COR-L47 (cell line): ENCODE measurements at regions not wholly inside any gene's neighbourhood (a gene's known extent, or its start where the extent isn't known, plus 50 kb on each side); places are given as distances from the start of the nearest gene placed in this dataset.
A peak's percentile ranks its signal among the peaks of the same experiment; 100 is the strongest.

Source experiments
- DNase-seq: peaks from one replicate; lab custom pipeline; 2025; lab: John Stamatoyannopoulos, UW

- DNase-seq: no peak
Measured at GRCh38 chr19:30217461-30217860, 154.7 kb upstream of the ZNF536 start.

DNA sequence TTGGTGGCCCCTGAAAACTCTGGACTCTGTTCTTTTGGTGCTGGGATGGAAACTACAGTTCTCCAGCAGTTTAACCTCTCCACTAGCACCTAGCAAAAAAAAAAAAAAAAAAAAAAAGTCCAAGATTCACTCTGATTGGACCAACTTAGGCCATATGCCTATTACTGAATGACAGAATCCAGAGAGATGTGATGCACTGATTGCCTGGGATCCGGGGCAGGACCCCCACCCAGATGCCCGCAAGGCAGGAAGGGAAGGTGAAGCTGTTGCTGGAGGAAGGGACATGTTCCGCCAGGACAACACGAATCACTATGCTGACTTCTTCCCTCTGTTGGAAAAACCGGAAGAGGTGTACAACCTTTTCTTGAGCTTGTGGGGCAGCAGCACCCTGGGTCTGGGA is 152.5 kb upstream of the ZNF536 start:
- no peak for DNase-seq

- DNase-seq: no peak
Measured at GRCh38 chr19:30221176-30221575, 151.0 kb upstream of the ZNF536 start.

DNA sequence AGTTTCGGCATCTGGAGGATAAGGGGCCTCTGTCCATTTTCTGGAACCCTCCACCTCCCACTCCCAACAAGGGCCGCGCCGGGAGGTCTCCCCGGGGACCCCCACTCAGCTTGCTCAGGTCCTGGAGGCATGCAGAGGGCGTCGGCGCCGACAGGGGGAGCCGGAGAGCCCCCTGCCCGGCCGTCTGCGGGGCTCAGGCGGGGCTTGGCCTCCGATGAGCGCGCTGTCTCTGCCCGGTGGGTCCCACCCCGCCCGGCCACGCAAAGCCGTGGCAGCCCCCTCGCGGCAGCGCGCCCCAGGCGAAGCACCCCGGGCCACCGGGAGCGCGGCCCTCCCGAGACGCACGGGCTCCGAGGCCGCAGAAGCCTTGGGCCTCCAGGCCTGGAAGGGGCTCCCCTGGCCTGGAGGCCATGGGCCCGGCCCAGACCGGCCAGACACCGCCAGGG is 149.7 kb upstream of the ZNF536 start:
- DNase-seq: no peak

- no peak for DNase-seq
Measured at GRCh38 chr19:30222992-30223865, 149.0 kb upstream of the ZNF536 start.

- DNase-seq: no peak
Measured at GRCh38 chr19:30223866-30224688, 148.1 kb upstream of the ZNF536 start.

GRCh38 chr19:30224689-30225606 is 147.2 kb upstream of the ZNF536 start:
- DNase-seq: no peak

DNA sequence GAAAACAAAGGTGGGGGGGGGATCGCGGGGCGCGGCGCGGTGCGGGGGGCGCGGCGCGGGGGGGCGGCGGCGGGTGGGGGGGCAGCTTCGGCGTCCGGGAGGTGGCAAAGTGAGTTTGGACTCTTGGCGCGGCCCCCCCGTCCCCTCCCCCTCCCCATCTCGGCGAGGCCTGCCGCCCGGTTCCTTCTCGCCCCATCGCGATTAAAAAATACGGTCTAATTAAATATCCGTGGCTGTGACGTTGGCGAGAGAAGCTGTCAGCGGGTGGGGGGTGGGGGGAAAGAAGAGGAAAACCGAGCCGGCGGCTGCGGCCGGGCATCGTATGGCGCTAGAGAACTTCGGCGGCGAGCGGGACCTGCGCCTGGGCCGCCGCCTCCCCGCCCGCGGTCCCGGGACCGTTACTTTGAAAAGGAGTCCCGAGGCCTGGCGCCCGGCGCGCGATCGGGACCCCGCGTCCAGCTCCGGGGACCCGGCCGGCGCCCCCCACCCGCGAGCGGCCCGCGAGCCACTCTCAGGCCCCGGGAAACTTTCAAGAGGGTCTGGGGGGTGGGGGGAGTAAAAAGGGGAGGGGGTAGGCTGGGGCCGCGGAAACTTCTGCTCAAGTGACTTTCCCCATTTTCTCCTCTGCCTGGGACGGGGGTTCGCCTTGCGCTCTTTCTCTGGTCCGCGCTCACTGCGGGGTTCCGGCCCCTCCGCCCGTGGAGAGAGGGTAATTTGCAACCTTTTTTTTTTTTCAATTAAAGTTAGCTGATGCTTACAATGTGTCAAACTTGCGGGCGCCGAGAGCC is 146.3 kb upstream of the ZNF536 start:
- no peak for DNase-seq

- no peak for DNase-seq
Measured at GRCh38 chr19:30226464-30227011, 145.6 kb upstream of the ZNF536 start.

DNA sequence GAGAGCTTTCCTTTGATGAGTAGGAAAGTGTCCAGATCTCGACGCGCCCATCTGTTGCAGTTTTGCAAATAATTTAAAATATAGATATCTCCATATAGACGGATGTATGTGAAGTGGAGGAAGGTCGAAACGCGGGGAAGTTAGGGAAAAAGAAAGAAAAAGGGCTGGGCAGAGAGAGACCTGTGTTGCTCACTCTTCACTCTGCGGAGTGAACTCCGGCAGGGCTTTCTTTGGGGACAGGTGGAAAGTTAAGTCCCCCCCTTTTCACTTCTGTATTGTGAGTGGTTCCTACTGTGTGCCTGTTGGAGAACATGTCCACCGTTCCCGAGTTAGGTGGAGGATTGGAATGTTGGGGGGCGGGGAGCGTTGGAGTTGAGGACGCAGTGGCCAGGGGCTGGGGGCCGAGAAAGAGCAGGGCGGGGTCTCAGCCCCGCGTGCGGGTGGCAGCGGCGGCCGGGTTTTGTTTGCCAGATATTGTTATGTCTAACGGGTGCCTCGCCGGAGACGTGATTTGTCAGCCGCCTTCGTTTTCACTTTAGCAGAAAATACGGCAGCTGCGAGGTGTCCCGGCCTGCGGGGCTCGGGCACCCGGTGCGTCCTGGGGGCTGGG is 145.1 kb upstream of the ZNF536 start:
- no peak for DNase-seq

DNA sequence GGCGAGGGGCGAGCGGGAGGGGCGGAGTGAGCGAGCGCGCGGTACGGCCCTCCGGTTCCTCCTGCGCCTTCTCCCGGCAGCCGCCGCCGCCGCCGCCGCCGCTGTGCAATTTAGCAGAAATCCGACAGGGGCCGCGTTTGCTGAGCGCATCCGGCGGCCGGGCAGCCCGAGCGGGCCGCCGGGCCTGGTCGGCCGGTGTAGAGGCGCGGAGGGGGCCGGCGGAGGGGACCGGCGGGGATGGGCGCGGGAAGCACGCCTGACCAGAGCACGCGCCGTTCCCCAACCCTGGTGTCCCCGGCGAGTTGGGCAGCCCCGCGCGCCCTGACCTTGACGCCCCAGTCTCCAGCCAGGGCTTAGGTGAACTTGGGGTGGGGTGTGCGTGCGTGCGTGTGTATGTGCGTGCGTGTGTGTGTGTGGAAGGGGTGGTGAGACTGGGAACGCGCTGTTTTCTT is 144.5 kb upstream of the ZNF536 start:
- peak; percentile 12 for DNase-seq

DNA sequence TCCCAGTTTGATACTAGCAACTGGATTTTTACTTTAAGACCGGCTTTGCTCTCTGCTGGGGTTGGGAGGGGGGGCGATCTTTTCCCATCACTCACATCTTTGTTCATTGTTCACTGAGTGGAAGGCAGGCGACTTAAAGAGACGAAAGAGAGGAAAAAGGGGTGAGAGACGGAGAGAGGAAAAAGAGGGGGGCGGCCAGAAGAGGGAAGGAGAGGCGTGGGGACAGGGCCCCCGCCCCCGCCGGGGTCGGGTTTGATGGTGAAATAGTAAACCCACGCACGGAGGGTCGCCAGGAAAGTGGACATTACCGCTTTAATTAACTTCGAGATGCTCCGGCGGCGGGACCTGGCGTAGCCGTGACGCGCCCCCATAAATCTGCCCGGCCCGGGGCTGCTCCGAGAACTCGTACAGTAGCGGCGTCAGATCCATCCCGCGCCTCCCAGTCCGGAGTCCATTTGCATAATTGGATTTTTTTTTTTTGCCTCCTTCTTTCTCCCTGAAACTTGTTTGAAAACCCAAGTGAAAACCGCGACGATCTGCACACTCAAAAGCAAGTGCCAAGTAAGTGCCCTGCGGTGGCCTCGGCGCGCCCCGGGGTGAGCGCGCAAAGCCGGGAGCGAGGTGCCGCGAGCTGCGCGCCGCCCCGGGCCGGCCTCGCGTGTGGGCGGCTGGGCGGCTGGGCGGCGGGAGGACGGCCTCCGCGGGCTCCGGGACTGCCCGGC is 143.9 kb upstream of the ZNF536 start:
- no peak for DNase-seq

- DNase-seq: no peak
Measured at GRCh38 chr19:30228835-30229524, 143.2 kb upstream of the ZNF536 start.

GRCh38 chr19:30229525-30230174 is 142.5 kb upstream of the ZNF536 start:
- no peak for DNase-seq

GRCh38 chr19:30231408-30232318 is 140.5 kb upstream of the ZNF536 start:
- no peak for DNase-seq

- no peak for DNase-seq
Measured at GRCh38 chr19:30233375-30233774, 138.8 kb upstream of the ZNF536 start.

DNA sequence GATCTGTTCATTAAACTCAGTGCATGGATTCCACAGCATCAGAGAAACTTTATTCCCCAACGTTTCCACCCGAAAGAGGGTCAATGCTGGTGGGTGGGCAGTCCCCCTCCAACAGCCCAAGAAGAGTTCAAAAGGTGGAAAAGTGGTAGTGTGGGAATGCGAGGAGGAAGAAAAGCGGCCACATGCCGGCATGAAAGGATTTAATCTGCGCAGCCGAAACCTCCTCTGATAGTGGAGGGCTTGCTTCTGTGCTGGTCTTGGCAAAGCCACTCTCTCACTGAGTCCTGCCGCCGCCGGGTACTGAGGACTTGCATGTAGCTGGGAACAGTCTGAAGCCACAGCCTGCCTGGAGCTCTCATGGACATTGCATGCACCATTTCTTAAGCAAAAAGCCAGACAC is 136.2 kb upstream of the ZNF536 start:
- DNase-seq: no peak
